Astrocyte (in vitro differentiated cells and primary cell): ENCODE measurements at regions not wholly inside any gene's neighbourhood (a gene's known extent, or its start where the extent isn't known, plus 50 kb on each side); places are given as distances from the start of the nearest gene placed in this dataset.

Source experiments
- EZH2 ChIP-seq: IDR thresholded peaks from 2 replicates; pipeline ENCODE4 v1.6.1; 2012; ENCODE audit warnings: mild to moderate bottlenecking, low read length, inconsistent platforms; ENCODE audit not compliant: insufficient read depth
- TF ChIP-seq, protein P1 (sequence below): IDR thresholded peaks from 2 replicates; pipeline ENCODE4 v1.5.1; 2011; ENCODE audit warnings: low read depth, mild to moderate bottlenecking, inconsistent platforms, low read length, moderate library complexity; ENCODE audit not compliant: insufficient read depth

DNA sequence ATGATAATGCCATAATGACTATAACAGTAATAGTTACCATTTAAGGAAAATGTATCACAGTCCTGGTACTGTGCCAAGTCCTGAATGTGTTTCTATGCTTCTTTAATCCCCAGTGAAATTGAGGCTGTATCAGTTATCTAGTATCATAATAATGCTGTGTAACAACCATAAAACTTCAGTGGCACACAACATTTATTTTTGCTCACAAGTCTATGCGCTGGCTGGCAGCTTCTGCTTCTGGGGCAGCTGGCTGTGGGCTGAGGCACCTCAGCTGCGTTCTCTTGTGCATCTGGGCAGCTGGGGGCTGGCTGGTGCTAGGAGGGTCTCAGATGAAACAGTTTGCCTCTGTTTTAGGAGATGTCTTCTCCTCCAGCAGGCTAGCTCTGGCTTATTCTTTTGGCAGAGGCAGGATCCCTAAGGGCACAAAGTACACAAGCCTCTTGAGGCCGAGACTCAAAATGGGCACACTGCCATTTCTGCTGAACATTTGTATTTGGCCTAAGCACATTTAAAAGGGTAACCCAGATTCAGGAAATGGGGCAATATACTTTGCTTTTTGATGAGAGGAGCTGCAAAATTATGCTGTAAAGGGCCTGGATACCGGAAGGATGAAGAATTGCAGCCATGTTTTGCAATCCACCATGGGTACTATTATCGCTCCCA lies 62.6 kb upstream of the DHX15 start:
- TF ChIP-seq EZH2: no peak
- TF ChIP-seq, protein P1, sequence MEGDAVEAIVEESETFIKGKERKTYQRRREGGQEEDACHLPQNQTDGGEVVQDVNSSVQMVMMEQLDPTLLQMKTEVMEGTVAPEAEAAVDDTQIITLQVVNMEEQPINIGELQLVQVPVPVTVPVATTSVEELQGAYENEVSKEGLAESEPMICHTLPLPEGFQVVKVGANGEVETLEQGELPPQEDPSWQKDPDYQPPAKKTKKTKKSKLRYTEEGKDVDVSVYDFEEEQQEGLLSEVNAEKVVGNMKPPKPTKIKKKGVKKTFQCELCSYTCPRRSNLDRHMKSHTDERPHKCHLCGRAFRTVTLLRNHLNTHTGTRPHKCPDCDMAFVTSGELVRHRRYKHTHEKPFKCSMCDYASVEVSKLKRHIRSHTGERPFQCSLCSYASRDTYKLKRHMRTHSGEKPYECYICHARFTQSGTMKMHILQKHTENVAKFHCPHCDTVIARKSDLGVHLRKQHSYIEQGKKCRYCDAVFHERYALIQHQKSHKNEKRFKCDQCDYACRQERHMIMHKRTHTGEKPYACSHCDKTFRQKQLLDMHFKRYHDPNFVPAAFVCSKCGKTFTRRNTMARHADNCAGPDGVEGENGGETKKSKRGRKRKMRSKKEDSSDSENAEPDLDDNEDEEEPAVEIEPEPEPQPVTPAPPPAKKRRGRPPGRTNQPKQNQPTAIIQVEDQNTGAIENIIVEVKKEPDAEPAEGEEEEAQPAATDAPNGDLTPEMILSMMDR: no peak
